Effector CD4-positive, alpha-beta T cell (primary cell): ENCODE measurements at regions not wholly inside any gene's neighbourhood (a gene's known extent, or its start where the extent isn't known, plus 50 kb on each side); places are given as distances from the start of the nearest gene placed in this dataset.
"Not testable (repeated sequence)": the region's sequence is repeated elsewhere in the genome, so short reads cannot be mapped to it uniquely, and the experiment has no call there.

Source experiments
- DNase-seq: peaks from one replicate; pipeline ENCODE4 v3.0.0-alpha.2; 2020

GRCh38 chr5:117682416-117682815 lies 1107.8 kb upstream of the SEMA6A start:
- DNase-seq = no peak

- DNase-seq = no peak
Observed at GRCh38 chr5:117681431-117682254, 1107.0 kb upstream of the SEMA6A start.

GRCh38 chr5:117680426-117680825 lies 1105.8 kb upstream of the SEMA6A start:
- DNase-seq = no peak

- DNase-seq = no peak
Observed at GRCh38 chr5:117679046-117679445, 1104.4 kb upstream of the SEMA6A start.

GRCh38 chr5:117675646-117676045 lies 1101.0 kb upstream of the SEMA6A start:
- DNase-seq = no peak

GRCh38 chr5:117671551-117671950 lies 1096.9 kb upstream of the SEMA6A start:
- no peak for DNase-seq

GRCh38 chr5:117667105-117667504 lies 1092.5 kb upstream of the SEMA6A start:
- no peak for DNase-seq

- DNase-seq = no peak
Observed at GRCh38 chr5:117665121-117665520, 1090.5 kb upstream of the SEMA6A start.

GRCh38 chr5:117662361-117662760 lies 1087.7 kb upstream of the SEMA6A start:
- DNase-seq = no peak

- DNase-seq = no peak
Observed at GRCh38 chr5:117657541-117657940, 1082.9 kb upstream of the SEMA6A start.

GRCh38 chr5:117652958-117653280 lies 1078.3 kb upstream of the SEMA6A start:
- DNase-seq = no peak

- DNase-seq = no peak
Observed at GRCh38 chr5:117652036-117652957, 1077.7 kb upstream of the SEMA6A start.

- DNase-seq = no peak
Observed at GRCh38 chr5:117649821-117650220, 1075.2 kb upstream of the SEMA6A start.

GRCh38 chr5:117645400-117645799 lies 1070.8 kb upstream of the SEMA6A start:
- DNase-seq = no peak

- no peak for DNase-seq
Observed at GRCh38 chr5:117638581-117638980, 1064.0 kb upstream of the SEMA6A start.

- DNase-seq = no peak
Observed at GRCh38 chr5:117633093-117633492, 1058.5 kb upstream of the SEMA6A start.

- DNase-seq = no peak
Observed at GRCh38 chr5:117624201-117624600, 1049.6 kb upstream of the SEMA6A start.

- no peak for DNase-seq
Observed at GRCh38 chr5:117623042-117623805, 1048.6 kb upstream of the SEMA6A start.

GRCh38 chr5:117621921-117622320 lies 1047.3 kb upstream of the SEMA6A start:
- no peak for DNase-seq

- no peak for DNase-seq
Observed at GRCh38 chr5:117615226-117615625, 1040.6 kb upstream of the SEMA6A start.

- no peak for DNase-seq
Observed at GRCh38 chr5:117614408-117614807, 1039.8 kb upstream of the SEMA6A start.

GRCh38 chr5:117604845-117605244 lies 1030.2 kb upstream of the SEMA6A start:
- DNase-seq = no peak

GRCh38 chr5:117599811-117600210 lies 1025.2 kb upstream of the SEMA6A start:
- not testable (repeated sequence) for DNase-seq
